Gastroesophageal sphincter (tissue), 4 donors: ENCODE measurements at regions not wholly inside any gene's neighbourhood (a gene's known extent, or its start where the extent isn't known, plus 50 kb on each side); places are given as distances from the start of the nearest gene placed in this dataset.

ENCODE experiments used
- ATAC-seq: fragments of 150-250 bp; one replicate; pipeline ENCODE4 v1.9.1; 2016; ENCODE audit warnings: mild to moderate bottlenecking, moderate library complexity
- H3K27ac ChIP-seq, 4 donors: fragments of 200-600 bp; sonication (generic) in 3 of 4; 1 replicate in 3 of 4; 2 replicates in 1 of 4; pipeline ENCODE4 v1.5.1; 2016 to 2019
- H3K27me3 ChIP-seq: fragments of 200-600 bp; sonication (generic); one replicate; pipeline ENCODE4 v1.5.1; 2019
- H3K36me3 ChIP-seq, 2 donors: fragments of 200-600 bp; sonication (generic); one replicate each; pipeline ENCODE4 v1.5.1; 2019; ENCODE audit warnings: control low read depth in 1 of 2
- H3K4me1 ChIP-seq, 3 donors: fragments of 200-600 bp; sonication (generic); 1 replicate in 2 of 3; 2 replicates in 1 of 3; pipeline ENCODE4 v1.5.1; 2016 to 2019; ENCODE audit warnings: control low read depth in 2 of 3
- H3K4me3 ChIP-seq, 2 donors: fragments of 200-600 bp; sonication (generic); one replicate each; pipeline ENCODE4 v1.5.1; 2019; ENCODE audit warnings: mild to moderate bottlenecking in 1 of 2, moderate library complexity in 1 of 2
- H3K9me3 ChIP-seq, 3 donors: fragments of 200-600 bp; sonication (generic); one replicate each; pipeline ENCODE4 v1.5.1; 2017 to 2019; ENCODE audit warnings: control low read depth in 2 of 3
- CTCF ChIP-seq, 4 experiments: fragments of 200-600 bp in 2 of 4; fragments of 450-650 bp in 2 of 4; sonication (generic) in 1 of 4; IDR thresholded peaks; one replicate each; pipeline ENCODE4 v1.5.1; 2017 to 2019; ENCODE audit warnings: antibody characterized with exemption in 4 of 4, mild to moderate bottlenecking in 2 of 4, moderate library complexity in 2 of 4
- EP300 ChIP-seq: sonication (generic); formaldehyde crosslinking; IDR thresholded peaks from one replicate; pipeline ENCODE4 v1.6.1; 2017; ENCODE audit warnings: antibody characterized with exemption, mild to moderate bottlenecking
- POLR2A ChIP-seq, 2 donors: fragments of 450-650 bp; IDR thresholded peaks; one replicate each; pipeline ENCODE4 v1.6.1; 2017; ENCODE audit warnings: antibody characterized with exemption in 2 of 2, mild to moderate bottlenecking in 2 of 2, moderate library complexity in 1 of 2
- POLR2AphosphoS5 ChIP-seq: sonication (generic); formaldehyde crosslinking; IDR thresholded peaks from one replicate; pipeline ENCODE4 v1.6.1; 2017; ENCODE audit warnings: antibody characterized with exemption
- WGBS, 2 donors: methylation state at CpG; one replicate each; pipeline ENCODE4 v1.1.5; 2018; ENCODE audit warnings: low coverage in 1 of 2; 5-methylcytosine and 5-hydroxymethylcytosine counted together

GRCh38 chr16:61596655-61597054 lies 439.6 kb downstream of the CDH8 start:
- H3K27ac ChIP-seq = no peak overlapping the region
- peaks cover 0 to 34% (median 0%) of the 10 kb centered on the region in 3 donors for H3K9me3 ChIP-seq
- no peaks in the 10 kb centered on the region for H3K36me3 ChIP-seq
- no peaks in the 10 kb centered on the region for H3K27me3 ChIP-seq
- WGBS, 2 donors = 78 to 79% methylated on average over 2 of the region's 2 CpGs
- no peaks in the 10 kb centered on the region for H3K4me1 ChIP-seq
- ATAC-seq = no peak
- H3K4me3 ChIP-seq = no peak overlapping the region
- TF ChIP-seq EP300 (no peak), POLR2A (IDR thresholded peaks at IDR 0.05) (no peak), CTCF (IDR thresholded peaks at IDR 0.05) (no peak), POLR2AphosphoS5 (no peak)

- TF ChIP-seq CTCF (IDR thresholded peaks at IDR 0.05) (no peak), EP300 (no peak), POLR2A (IDR thresholded peaks at IDR 0.05) (no peak)
- 38 to 39% methylated on average over 3 of the region's 3 CpGs for WGBS, 2 donors
Measured at GRCh38 chr16:61595605-61596004, 440.6 kb downstream of the CDH8 start.

GRCh38 chr16:61590577-61590976 lies 445.7 kb downstream of the CDH8 start:
- Histone ChIP-seq H3K27ac (no peak overlapping the region), H3K4me3 (no peak overlapping the region), H3K27me3 (no peaks in the 10 kb centered on the region), H3K9me3 (peaks cover 0 to 34% (median 0%) of the 10 kb centered on the region in 3 donors), H3K36me3 (no peaks in the 10 kb centered on the region), H3K4me1 (no peaks in the 10 kb centered on the region)
- TF ChIP-seq POLR2AphosphoS5 = no peak
- TF ChIP-seq CTCF (IDR thresholded peaks at IDR 0.05) = no peak
- no peak for TF ChIP-seq POLR2A (IDR thresholded peaks at IDR 0.05)
- no peak for TF ChIP-seq EP300
- ATAC-seq = no peak
- 100% methylated on average over 1 of the region's 1 CpG; no CpG with 5 or more reads in 1 of the 2 donors for WGBS, 2 donors

More at GRCh38 chr16:61595605-61596004, 440.6 kb downstream of the CDH8 start:
- Histone ChIP-seq H3K4me1 (no peaks in the 10 kb centered on the region), H3K9me3 (peaks cover 0 to 34% (median 0%) of the 10 kb centered on the region in 3 donors), H3K4me3 (no peak overlapping the region), H3K27me3 (no peaks in the 10 kb centered on the region), H3K36me3 (no peaks in the 10 kb centered on the region), H3K27ac (no peak overlapping the region)
- ATAC-seq = no peak

- Histone ChIP-seq H3K9me3 (peaks cover 0 to 8% (median 0%) of the 10 kb centered on the region in 3 donors), H3K4me3 (no peak overlapping the region), H3K27me3 (no peaks in the 10 kb centered on the region), H3K27ac (no peak overlapping the region), H3K36me3 (no peaks in the 10 kb centered on the region), H3K4me1 (no peaks in the 10 kb centered on the region)
- 69% methylated on average over 2 of the region's 2 CpGs; no CpG with 5 or more reads in 1 of the 2 donors for WGBS, 2 donors
- no peak for ATAC-seq
- TF ChIP-seq EP300 (no peak), POLR2AphosphoS5 (no peak), POLR2A (IDR thresholded peaks at IDR 0.05) (no peak), CTCF (IDR thresholded peaks at IDR 0.05) (no peak)
Measured at GRCh38 chr16:61587526-61587925, 448.7 kb downstream of the CDH8 start.

GRCh38 chr16:61581417-61582046 lies 454.7 kb downstream of the CDH8 start:
- no peaks in the 10 kb centered on the region for H3K36me3 ChIP-seq
- TF ChIP-seq POLR2A (IDR thresholded peaks at IDR 0.05) (no peak), EP300 (no peak), CTCF (IDR thresholded peaks at IDR 0.05) (no peak), POLR2AphosphoS5 (no peak)
- H3K27me3 ChIP-seq = no peaks in the 10 kb centered on the region
- no peaks in the 10 kb centered on the region for H3K4me1 ChIP-seq
- no peak overlapping the region for H3K27ac ChIP-seq
- no peak overlapping the region for H3K4me3 ChIP-seq
- H3K9me3 ChIP-seq = no peaks in the 10 kb centered on the region
- 95% methylated on average over 5 of the region's 24 CpGs; no CpG with 5 or more reads in 1 of the 2 donors for WGBS, 2 donors
- ATAC-seq = no peak
